OCI-LY7 (cell line): ENCODE measurements at regions not wholly inside any gene's neighbourhood (a gene's known extent, or its start where the extent isn't known, plus 50 kb on each side); places are given as distances from the start of the nearest gene placed in this dataset.

ENCODE experiments used
- CTCF ChIP-seq: fragments of 200-600 bp; sonication (generic); conservative IDR thresholded peaks from 2 replicates; pipeline ENCODE4 v1.5.1; 2014; ENCODE audit warnings: mild to moderate bottlenecking, antibody characterized with exemption, low read length, moderate library complexity, mixed read lengths
- EZH2phosphoT487 ChIP-seq: fragments of 200-600 bp; sonication (generic); IDR thresholded peaks from 2 replicates; pipeline ENCODE4 v1.6.1; 2018; ENCODE audit warnings: low read depth, borderline replicate concordance, mild to moderate bottlenecking, mixed run types, antibody characterized with exemption, low read length, moderate library complexity, mixed read lengths

- no peak for TF ChIP-seq CTCF
- no peak for TF ChIP-seq EZH2phosphoT487
Observed at GRCh38 chr13:72229067-72229466, 362.1 kb upstream of the DACH1 start.
